ENCODE measurements at regions not wholly inside any gene's neighbourhood (a gene's known extent, or its start where the extent isn't known, plus 50 kb on each side); places are given as distances from the start of the nearest gene placed in this dataset.

DNA sequence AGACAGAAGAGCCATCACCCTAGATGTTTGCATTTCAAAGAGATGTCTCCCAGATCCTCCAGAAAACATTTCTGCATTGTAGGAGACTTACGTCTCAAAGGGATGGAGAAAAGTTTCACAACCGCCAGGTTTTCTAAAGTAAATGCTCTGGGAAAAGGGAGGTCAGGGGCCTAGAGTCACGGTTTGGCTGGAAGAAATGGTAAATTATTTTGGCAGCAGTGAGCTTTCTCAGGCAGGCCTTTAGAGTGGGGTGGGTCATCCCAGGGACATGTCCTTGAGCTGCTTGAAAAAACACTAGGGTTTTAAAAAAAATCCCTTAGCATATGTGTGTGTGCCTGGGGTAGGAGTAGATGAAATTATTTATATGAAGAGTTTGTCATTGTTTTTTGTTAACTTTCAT, 728.8 kb downstream of the TYW1 start:
- DNase-seq, result no peak
- Histone ChIP-seq H3K27ac (replicated peaks) (no peak overlapping the region), H3K9me3 (replicated peaks) (no peaks in the 10 kb centered on the region), H3K36me3 (no peaks in the 10 kb centered on the region), H3K4me3 (no peak overlapping the region), H3K27me3 (ENCODE audit: low read depth) (peaks cover 46% of the 10 kb centered on the region), H3K4me1 (no peaks in the 10 kb centered on the region)
- TF ChIP-seq, protein P1, sequence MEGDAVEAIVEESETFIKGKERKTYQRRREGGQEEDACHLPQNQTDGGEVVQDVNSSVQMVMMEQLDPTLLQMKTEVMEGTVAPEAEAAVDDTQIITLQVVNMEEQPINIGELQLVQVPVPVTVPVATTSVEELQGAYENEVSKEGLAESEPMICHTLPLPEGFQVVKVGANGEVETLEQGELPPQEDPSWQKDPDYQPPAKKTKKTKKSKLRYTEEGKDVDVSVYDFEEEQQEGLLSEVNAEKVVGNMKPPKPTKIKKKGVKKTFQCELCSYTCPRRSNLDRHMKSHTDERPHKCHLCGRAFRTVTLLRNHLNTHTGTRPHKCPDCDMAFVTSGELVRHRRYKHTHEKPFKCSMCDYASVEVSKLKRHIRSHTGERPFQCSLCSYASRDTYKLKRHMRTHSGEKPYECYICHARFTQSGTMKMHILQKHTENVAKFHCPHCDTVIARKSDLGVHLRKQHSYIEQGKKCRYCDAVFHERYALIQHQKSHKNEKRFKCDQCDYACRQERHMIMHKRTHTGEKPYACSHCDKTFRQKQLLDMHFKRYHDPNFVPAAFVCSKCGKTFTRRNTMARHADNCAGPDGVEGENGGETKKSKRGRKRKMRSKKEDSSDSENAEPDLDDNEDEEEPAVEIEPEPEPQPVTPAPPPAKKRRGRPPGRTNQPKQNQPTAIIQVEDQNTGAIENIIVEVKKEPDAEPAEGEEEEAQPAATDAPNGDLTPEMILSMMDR (IDR thresholded peaks at IDR 0.05; ENCODE audit: borderline replicate concordance), result no peak
- intact Hi-C loops (cut with micrococcal nuclease), result no loop called here

DNA sequence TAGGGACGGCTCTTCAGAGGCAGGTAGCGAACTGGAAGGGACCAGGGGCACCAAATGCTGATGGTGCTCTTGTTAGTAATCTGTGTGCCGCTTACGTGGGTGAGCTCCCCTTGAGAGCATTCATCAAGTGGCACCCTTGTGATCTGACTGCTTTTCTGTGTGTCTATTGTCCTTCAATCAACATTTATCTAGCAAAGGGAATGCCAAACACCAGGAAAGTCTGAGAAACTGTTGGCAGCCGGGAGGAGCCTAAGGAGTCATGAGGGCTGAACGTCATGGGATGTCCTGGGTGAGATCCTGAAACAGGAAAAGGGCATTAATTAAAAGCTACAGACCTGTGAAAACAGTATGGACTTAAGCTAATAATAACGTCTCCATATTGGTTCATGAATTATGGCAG, 733.1 kb downstream of the TYW1 start:
- H3K27me3 ChIP-seq (ENCODE audit: low read depth), result peaks cover 39% of the 10 kb centered on the region
- no peak overlapping the region for H3K4me3 ChIP-seq
- TF ChIP-seq, protein P1 (IDR thresholded peaks at IDR 0.05; ENCODE audit: borderline replicate concordance), result no peak
- no peaks in the 10 kb centered on the region for H3K36me3 ChIP-seq
- DNase-seq, result no peak
- H3K9me3 ChIP-seq (replicated peaks), result no peaks in the 10 kb centered on the region
- intact Hi-C loops (cut with micrococcal nuclease), result no loop called here
- no peaks in the 10 kb centered on the region for H3K4me1 ChIP-seq
- no peak overlapping the region for H3K27ac ChIP-seq (replicated peaks)

DNA sequence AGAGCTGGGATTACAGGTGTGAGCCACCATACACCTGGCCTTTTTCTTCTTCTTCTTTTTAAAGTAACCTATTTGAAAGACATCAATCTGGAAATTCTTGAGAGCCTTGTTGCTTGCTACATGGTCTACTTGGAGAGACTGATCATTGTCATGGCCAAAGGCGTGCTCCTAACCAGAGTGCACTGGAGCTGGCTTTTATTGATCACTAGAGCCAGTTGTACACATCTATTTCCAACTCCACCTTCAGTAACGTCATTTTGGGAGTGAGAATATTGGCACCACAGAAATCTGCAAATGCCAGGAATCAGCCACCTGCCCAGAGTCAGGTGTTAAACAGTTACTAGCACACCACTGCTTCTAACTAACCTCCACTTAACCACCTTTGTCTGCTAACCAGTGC, 735.1 kb downstream of the TYW1 start:
- intact Hi-C loops (cut with micrococcal nuclease), result no loop called here

DNA sequence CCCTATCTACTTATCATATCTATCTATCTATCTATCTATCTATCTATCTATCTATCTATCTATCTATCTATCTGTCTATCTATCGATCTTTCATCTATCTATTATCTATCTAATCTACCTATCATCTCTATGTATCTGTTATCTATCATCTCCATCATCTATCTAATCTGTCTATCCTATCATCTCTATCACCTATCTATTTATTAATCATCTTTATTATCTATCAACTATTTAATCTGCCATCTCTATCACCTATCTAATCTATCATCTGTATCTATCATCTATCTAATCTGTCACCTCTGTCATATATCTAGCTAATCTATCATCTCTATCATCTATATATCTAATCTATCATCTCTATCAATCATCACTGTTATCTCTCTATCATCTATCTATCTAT, 736.3 kb downstream of the TYW1 start:
- Histone ChIP-seq H3K36me3 (no peaks in the 10 kb centered on the region), H3K4me1 (no peaks in the 10 kb centered on the region), H3K27me3 (ENCODE audit: low read depth) (peaks cover 30% of the 10 kb centered on the region), H3K4me3 (no peak overlapping the region), H3K27ac (replicated peaks) (no peak overlapping the region), H3K9me3 (replicated peaks) (no peaks in the 10 kb centered on the region)
- no peak for DNase-seq
- intact Hi-C loops (cut with micrococcal nuclease), result no loop called here
- TF ChIP-seq, protein P1 (IDR thresholded peaks at IDR 0.05; ENCODE audit: borderline replicate concordance), result no peak

More for the DNA sequence above, 735.1 kb downstream of the TYW1 start:
- Histone ChIP-seq H3K27me3 (ENCODE audit: low read depth) (peaks cover 41% of the 10 kb centered on the region), H3K4me3 (no peak overlapping the region), H3K36me3 (no peaks in the 10 kb centered on the region), H3K27ac (replicated peaks) (no peak overlapping the region), H3K9me3 (replicated peaks) (no peaks in the 10 kb centered on the region), H3K4me1 (no peaks in the 10 kb centered on the region)
- TF ChIP-seq, protein P1 (IDR thresholded peaks at IDR 0.05; ENCODE audit: borderline replicate concordance), result no peak
- no peak for DNase-seq

DNA sequence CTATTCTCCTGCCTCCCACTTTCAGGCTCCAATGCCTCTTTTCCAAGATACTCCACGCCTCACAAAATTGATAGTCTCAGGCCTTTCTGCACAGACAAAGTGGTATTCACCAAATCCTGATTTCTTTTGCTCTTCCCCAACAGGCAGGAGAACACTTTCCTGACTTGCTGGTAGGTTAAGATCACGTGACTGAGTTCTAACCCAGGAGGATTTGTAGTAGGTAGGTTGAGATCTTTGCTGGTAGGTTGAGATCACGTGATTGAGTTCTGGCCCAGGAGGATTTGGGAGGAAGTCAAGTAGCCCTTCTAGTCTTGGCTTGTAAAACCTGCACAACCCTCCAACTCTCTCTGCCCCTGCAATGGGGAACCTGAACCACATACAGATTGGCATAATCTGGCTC, 741.5 kb downstream of the TYW1 start:
- DNase-seq, result no peak
- H3K27ac ChIP-seq (replicated peaks), result peak overlapping the region; percentile 51
- TF ChIP-seq, protein P1 (IDR thresholded peaks at IDR 0.05; ENCODE audit: borderline replicate concordance), result no peak
- H3K4me1 ChIP-seq, result no peaks in the 10 kb centered on the region
- intact Hi-C loops (cut with micrococcal nuclease), result no loop called here
- no peak overlapping the region for H3K4me3 ChIP-seq
- H3K9me3 ChIP-seq (replicated peaks), result peaks cover 4% of the 10 kb centered on the region
- H3K36me3 ChIP-seq, result no peaks in the 10 kb centered on the region
- peaks cover 16% of the 10 kb centered on the region for H3K27me3 ChIP-seq (ENCODE audit: low read depth)

DNA sequence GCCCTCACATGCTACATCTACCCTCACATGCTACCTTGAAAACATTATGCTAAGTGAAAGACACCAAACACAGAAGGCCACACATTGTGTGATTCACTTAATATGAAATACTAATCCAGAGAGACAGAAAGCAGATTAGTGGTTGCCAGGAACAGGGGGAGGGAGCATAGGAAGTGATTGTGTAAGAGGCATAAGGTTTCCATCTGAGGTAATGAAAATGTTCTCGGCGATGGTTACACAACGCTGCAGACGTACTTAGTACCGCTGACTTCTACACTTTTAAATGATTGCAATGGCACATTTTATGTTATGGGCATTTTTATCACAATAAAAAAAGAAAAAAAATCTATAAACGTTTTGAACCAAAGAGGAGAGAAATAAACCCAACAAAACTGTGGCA, 742.3 kb downstream of the TYW1 start:
- Histone ChIP-seq H3K9me3 (replicated peaks) (peaks cover 4% of the 10 kb centered on the region), H3K4me3 (no peak overlapping the region), H3K4me1 (no peaks in the 10 kb centered on the region), H3K36me3 (no peaks in the 10 kb centered on the region), H3K27ac (replicated peaks) (peak overlapping the region; percentile 51), H3K27me3 (ENCODE audit: low read depth) (peaks cover 24% of the 10 kb centered on the region)
- TF ChIP-seq, protein P1 (IDR thresholded peaks at IDR 0.05; ENCODE audit: borderline replicate concordance), result no peak
- intact Hi-C loops (cut with micrococcal nuclease), result no loop called here
- no peak for DNase-seq
